Colonic mucosa (tissue), 4 donors: ENCODE measurements at regions not wholly inside any gene's neighbourhood (a gene's known extent, or its start where the extent isn't known, plus 50 kb on each side); places are given as distances from the start of the nearest gene placed in this dataset.

Experiments
- DNase-seq: peaks from one replicate; pipeline ENCODE4 v3.0.0-alpha.2; 2020
- H3K27ac ChIP-seq: fragments of 200-600 bp; one replicate; pipeline ENCODE4 v1.8.0; 2021
- H3K27me3 ChIP-seq: fragments of 200-600 bp; one replicate; pipeline ENCODE4 v1.8.0; 2021
- H3K36me3 ChIP-seq: fragments of 200-600 bp; one replicate; pipeline ENCODE4 v1.8.0; 2021
- H3K4me1 ChIP-seq: fragments of 200-600 bp; one replicate; pipeline ENCODE4 v1.8.0; 2021; ENCODE audit warnings: mild to moderate bottlenecking
- H3K4me3 ChIP-seq: fragments of 200-600 bp; one replicate; pipeline ENCODE4 v1.8.0; 2021
- H3K9ac ChIP-seq, 2 donors: one replicate each; pipeline ENCODE4 v1.7.0; 2013; ENCODE audit warnings: control low read depth in 2 of 2, low read depth in 2 of 2, low read length in 2 of 2
- H3K9me3 ChIP-seq: fragments of 200-600 bp; one replicate; pipeline ENCODE4 v1.8.0; 2021
- intact Hi-C: fragments of 100-400 bp; cut with DNase I; formaldehyde crosslinking; loops from one replicate; pipeline ENCODE4 v1.14.1; 2022
- TF ChIP-seq, protein P1 (sequence below): fragments of 200-600 bp; IDR thresholded peaks from one replicate; pipeline ENCODE4 v1.8.0; 2022; ENCODE audit warnings: antibody characterized with exemption, mild to moderate bottlenecking
- donor health status: healthy.
- donor health status: DM: no; HTN: no; CAD: no.
- donor health status: DM: no; HTN: no; CAD: no.

DNA sequence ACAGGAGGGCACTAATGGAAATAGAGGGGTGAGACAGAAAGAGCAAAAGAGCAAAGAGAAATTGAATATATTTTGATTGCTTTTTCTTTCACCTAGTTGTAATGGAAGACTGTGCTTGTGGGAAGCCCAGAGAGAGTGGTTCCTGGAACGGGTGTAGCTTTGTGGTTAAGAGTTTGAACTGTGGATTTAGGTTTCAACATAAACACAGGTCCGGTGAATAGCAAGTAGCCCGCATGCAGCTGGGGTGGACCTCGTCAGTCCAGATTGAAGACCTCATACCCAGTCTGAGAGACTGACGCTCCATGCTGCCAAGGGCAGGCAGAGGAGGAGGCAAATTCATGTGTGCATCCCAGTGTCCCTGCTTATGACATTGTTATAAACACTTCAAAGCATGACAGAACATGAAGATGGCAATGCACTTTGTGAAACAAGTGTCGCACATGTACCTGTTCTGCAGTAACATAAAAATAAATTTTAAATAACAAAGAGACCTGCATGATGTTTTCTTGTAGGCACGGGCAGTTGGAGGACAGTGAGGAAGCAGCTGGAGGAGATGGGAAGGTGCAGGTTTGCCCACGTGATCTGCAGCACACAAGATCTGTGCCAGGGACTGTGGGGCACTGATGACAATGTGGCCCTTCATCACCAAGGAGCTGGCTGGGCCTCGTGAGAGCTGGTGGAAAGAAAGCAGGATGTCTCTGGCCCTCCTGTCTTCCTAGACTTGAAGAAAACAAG is 220.5 kb upstream of the SSTR4 start:
- H3K9me3 ChIP-seq = no peaks in the 10 kb centered on the region
- TF ChIP-seq, protein P1, sequence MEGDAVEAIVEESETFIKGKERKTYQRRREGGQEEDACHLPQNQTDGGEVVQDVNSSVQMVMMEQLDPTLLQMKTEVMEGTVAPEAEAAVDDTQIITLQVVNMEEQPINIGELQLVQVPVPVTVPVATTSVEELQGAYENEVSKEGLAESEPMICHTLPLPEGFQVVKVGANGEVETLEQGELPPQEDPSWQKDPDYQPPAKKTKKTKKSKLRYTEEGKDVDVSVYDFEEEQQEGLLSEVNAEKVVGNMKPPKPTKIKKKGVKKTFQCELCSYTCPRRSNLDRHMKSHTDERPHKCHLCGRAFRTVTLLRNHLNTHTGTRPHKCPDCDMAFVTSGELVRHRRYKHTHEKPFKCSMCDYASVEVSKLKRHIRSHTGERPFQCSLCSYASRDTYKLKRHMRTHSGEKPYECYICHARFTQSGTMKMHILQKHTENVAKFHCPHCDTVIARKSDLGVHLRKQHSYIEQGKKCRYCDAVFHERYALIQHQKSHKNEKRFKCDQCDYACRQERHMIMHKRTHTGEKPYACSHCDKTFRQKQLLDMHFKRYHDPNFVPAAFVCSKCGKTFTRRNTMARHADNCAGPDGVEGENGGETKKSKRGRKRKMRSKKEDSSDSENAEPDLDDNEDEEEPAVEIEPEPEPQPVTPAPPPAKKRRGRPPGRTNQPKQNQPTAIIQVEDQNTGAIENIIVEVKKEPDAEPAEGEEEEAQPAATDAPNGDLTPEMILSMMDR = no peak
- no peak overlapping the region for H3K4me3 ChIP-seq
- H3K27ac ChIP-seq = no peak overlapping the region
- no peak for DNase-seq
- intact Hi-C loops = no loop called here
- H3K36me3 ChIP-seq = no peaks in the 10 kb centered on the region
- H3K4me1 ChIP-seq = no peaks in the 10 kb centered on the region
- H3K27me3 ChIP-seq = no peaks in the 10 kb centered on the region
- no peak overlapping the region for H3K9ac ChIP-seq

DNA sequence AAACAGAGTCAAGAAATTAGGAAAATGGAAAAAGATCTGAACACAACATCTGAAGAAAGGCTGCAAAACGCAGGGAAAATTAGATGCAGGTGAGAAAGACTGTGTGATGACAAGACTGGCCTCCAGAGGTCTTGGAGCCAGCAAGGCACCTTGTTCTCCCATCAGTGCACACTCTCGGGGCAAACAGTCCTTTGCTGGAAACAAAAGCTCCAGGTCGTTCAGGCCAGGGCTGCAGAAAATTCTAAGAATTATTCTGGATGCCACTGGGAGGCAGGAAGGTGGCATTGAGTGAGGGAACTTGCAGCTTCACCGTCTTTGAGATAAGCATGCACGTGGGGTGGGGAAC is 219.9 kb upstream of the SSTR4 start:
- intact Hi-C loops = no loop called here
- Histone ChIP-seq H3K9me3 (no peaks in the 10 kb centered on the region), H3K27me3 (no peaks in the 10 kb centered on the region), H3K27ac (no peak overlapping the region), H3K4me1 (no peaks in the 10 kb centered on the region), H3K36me3 (no peaks in the 10 kb centered on the region), H3K9ac (no peak overlapping the region), H3K4me3 (no peak overlapping the region)
- TF ChIP-seq, protein P1 = no peak
- no peak for DNase-seq

DNA sequence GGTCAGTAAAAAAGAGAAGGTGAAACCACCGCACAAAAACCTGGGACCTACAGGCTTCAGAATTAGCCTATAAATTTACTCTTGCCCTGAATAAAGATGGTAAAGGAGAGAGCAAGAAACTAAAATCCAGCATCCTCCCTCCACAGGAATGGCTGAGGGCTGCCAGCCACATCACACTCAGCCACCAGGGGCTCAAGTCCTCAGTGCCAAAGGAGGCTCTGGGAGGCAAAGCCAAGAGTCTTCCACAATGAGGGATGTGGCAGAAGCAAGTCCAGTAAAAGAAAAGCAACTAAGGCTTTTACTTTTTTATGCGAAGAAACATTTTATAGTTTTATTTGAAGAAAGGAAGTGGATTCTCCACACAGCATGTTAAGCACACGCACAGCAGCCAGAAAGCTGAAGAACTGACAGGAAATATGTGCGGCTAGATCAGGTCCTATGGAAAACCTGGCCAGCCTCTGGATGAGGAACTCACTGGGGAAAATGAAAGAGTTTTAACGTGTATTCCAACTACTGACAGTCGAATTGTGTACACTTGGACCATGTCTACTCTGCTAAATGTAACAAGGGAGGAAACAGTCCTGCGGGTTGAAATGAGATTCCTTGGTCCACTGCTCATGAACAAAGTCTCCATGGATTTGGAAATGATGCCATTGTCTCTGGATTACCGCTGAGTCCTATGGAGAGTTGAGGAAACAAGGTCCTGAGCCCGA is 219.4 kb upstream of the SSTR4 start:
- H3K36me3 ChIP-seq = no peaks in the 10 kb centered on the region
- TF ChIP-seq, protein P1 = no peak
- intact Hi-C loops = no loop called here
- no peaks in the 10 kb centered on the region for H3K9me3 ChIP-seq
- H3K4me3 ChIP-seq = no peak overlapping the region
- H3K4me1 ChIP-seq = no peaks in the 10 kb centered on the region
- H3K9ac ChIP-seq = no peak overlapping the region
- no peak overlapping the region for H3K27ac ChIP-seq
- H3K27me3 ChIP-seq = no peaks in the 10 kb centered on the region
- no peak for DNase-seq

DNA sequence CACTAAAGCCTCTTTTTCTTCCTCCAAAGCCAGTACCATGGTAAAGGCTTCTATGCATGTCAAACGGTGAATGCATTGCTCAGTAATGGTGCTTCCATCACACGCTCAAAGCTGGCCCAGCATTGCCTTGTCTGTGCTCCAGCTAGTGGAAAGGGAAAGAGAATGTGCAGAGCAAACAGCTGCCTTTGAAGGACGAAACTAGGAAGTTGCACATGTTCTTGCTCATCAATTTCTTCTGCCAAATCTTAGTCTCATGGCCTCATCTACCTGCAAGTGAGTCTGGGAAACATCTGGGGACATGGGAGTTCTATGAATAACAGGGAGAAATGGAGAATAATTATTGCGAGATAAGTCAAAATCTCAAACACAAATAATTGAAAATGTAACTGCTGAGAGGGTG is 216.5 kb upstream of the SSTR4 start:
- no peaks in the 10 kb centered on the region for H3K9me3 ChIP-seq
- DNase-seq = no peak
- no peaks in the 10 kb centered on the region for H3K27me3 ChIP-seq
- no peak overlapping the region for H3K9ac ChIP-seq
- no peak overlapping the region for H3K27ac ChIP-seq
- H3K4me3 ChIP-seq = no peak overlapping the region
- no peaks in the 10 kb centered on the region for H3K4me1 ChIP-seq
- H3K36me3 ChIP-seq = no peaks in the 10 kb centered on the region
- TF ChIP-seq, protein P1 = no peak
- intact Hi-C loops = no loop called here

DNA sequence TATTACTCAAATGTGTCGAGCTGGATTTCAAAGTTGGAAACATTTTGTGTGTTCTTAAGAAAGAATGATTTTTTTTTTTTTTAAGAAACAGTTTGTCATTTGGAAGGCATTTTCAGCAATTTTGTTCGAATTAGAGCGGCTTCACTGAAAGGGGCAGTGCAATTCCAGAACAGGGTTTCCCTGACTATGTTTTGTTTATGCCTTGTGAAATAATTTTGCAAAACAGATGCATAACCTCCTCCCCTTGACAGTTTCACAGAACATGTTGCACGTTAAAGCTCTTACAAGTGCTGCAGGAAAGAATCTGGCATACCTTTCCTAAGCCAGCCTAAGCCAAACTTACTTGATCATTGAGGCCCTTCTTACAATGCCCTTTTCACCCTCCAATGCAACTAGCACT is 216.0 kb upstream of the SSTR4 start:
- Histone ChIP-seq H3K36me3 (no peaks in the 10 kb centered on the region), H3K27ac (no peak overlapping the region)
- intact Hi-C loops = no loop called here

More for the DNA sequence above, 216.0 kb upstream of the SSTR4 start:
- TF ChIP-seq, protein P1 = no peak
- H3K4me3 ChIP-seq = no peak overlapping the region
- no peaks in the 10 kb centered on the region for H3K27me3 ChIP-seq
- H3K9me3 ChIP-seq = no peaks in the 10 kb centered on the region
- no peaks in the 10 kb centered on the region for H3K4me1 ChIP-seq
- no peak overlapping the region for H3K9ac ChIP-seq
- no peak for DNase-seq
